Stimulated activated CD4-positive, alpha-beta T cell treated with anti-CD3 and anti-CD28 coated beads, TNF-alpha, amount 100 ng/mL, for 24 hours (primary cell): ENCODE measurements at regions not wholly inside any gene's neighbourhood (a gene's known extent, or its start where the extent isn't known, plus 50 kb on each side); places are given as distances from the start of the nearest gene placed in this dataset.

ENCODE experiments used
- DNase-seq, 3 experiments: peaks; one replicate each; pipeline ENCODE4 v3.0.0-alpha.2; 2020; ENCODE audit warnings: low read depth in 3 of 3

DNA sequence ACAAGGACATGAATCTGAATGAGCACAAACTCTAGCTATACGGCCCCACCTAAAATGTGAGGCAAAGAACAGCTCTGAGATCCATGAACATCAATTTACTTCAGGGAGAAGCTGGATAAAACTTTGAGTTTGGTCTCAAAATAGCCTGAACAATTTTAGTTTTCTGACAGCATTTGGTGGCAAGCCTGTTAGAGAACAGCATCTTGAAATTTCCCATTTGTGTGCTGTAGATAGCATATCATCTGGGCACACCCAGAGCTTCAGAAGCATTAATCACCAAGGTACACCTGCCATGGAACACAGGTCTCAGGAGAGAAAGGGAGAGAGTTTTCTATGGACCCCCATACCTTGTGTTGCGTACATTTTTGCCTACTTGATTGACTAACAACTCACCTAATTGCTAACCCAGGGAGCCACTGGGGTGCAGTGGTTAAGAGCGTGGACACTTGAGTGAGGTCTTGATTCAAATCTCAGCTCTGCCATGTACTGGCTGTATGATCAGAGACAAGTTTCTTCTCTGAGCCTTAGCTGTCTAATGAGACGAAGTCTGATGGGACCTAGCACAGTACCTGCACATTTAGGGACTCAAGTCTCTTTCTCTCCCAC is 264.9 kb downstream of the PIK3R1 start:
- DNase-seq = no peak

DNA sequence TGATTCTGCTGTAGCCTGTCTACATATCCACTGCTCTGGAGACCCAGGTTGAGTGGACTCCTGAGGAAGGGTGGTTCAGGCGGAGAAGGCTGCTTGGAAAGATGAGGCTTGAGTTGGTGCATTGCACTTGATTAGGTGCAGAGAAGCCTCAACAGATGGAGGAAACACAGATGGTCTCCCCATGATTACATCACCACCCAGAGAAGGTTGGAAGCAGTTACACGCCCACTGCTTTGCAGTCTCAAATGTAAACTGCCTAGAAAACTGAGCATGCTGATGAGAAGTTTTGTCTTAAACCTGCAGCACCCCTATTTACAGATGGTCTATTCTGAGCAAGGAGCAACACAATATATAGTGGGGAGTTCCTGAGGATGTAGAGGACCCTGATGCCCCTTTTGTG is 266.6 kb downstream of the PIK3R1 start:
- no peak for DNase-seq

DNA sequence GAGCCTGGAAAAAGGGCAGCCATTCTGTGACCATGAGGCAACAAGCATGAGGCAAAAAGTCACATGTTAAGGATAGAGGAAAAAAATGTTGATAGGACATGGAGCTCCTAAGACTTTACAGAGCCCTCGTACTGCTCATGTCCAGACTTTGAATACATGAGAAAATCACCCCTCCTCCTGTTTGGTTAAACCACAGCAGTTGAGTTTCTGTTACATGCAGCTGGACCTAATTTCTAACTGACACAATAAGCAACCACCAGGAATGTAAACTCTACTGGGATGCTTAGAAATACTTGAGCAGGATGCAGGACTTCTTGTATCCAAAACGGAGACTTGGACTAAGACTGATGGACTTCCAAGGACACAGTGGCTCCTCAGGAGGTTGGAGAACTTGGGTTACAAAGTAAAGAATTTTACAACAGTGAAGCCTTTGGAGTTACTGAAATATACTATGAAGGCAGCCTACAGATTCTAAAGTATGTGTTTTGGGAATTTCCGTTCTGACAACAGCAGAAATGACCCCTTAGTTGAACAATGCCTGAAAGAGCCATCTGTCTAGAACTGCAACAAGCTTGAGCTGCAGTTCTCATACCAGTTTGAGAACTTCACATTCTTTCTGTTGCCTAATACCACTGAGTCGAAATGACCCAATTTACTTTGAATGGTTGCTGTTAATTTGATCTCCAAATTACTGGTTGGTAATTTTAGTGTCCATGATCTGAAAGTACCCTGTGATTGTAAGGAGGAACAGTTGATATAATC is 268.9 kb downstream of the PIK3R1 start:
- no peak for DNase-seq

DNA sequence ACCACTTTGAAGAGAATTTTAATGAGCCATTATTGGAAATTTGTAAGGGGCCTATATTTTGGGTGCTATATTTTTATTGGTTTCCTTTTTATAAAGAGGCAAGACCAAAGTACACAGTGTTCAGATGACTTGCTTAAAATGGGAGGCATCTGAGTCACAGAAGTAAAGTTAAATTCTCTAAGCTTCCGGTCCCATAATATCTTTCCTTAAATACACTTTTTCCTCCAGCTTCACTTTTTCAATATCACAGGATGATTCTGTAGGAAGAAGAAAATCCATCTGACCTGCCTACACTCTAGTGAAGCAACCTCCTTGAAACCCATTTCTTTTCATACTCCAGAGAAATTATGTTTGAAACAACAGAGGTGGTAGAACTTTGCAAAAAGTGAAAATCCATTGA is 274.0 kb downstream of the PIK3R1 start:
- DNase-seq = no peak

DNA sequence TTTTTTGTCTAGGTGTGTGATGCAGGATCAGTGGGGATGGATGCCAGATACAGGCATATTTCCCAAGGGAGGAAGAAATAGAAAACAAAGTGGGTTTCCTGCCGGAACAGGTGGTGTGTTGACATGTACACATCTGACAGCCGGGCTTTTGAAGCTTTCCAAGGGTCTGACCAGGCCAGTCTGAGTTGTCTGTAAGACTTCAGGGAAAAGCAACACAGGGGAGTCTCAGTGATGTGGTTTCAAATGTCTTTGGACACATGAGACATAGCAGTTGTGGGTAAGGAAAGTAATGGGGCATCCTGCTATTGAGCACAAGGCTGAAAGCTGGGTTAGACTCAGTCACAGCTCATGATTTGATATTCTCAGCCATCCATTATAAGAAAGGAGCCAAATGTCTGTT is 274.9 kb downstream of the PIK3R1 start:
- DNase-seq = no peak

DNA sequence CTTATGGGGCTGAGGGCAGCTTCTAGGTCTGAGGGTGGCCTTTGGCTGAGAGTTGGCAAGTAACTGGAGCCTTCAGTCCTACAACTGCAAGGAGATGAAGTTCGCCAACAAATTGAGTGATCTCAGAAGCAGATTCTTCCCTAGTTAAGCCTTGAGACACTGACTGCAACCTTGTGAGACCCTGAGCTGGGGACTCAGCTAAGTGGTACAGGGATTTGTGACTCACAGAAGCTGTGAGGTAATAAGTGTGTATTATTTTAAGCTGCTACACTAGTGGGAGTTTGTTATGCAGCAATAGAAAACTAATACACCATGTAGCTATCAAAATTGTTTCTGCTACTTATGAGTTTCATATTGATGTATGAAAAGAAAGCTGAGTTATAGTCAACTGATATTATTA is 279.2 kb downstream of the PIK3R1 start:
- no peak for DNase-seq

DNA sequence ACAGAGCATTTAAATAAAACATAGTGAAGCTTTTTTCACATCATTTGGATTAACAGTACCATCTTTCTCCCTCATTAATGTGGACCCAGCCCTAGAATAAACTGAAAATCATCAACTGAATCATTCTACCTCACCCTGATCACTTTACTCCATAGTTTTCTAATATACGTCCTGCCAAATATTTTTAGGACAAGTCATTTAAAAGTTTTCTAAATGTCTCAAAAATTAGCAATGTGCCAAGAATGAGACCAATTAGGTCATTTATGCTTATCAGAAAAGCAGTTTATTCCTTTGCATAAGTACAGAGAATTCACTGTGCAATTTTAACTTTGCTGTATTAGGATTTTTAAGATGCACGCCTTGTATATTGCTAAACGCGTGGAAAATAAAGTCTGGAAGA is 284.4 kb downstream of the PIK3R1 start:
- DNase-seq = no peak

DNA sequence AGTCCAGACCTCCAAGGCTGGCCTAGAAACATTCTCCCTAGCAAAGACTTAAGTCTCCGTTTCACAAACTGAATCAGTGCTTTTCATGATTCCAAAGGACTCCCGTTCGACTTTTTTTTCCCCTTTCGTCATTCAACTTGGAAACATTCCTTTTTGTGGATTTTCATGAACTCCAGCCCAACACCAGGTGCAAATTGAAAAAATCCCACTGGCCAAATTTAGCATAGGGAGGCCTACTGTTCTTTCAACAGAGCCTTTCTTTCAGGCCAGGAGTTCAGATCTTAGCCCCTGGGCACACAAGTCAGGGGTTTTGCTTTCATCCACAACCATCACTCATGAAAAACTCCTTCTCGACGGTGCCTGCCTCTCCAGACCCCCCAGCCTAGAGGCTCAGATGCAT is 285.3 kb downstream of the PIK3R1 start:
- no peak for DNase-seq

DNA sequence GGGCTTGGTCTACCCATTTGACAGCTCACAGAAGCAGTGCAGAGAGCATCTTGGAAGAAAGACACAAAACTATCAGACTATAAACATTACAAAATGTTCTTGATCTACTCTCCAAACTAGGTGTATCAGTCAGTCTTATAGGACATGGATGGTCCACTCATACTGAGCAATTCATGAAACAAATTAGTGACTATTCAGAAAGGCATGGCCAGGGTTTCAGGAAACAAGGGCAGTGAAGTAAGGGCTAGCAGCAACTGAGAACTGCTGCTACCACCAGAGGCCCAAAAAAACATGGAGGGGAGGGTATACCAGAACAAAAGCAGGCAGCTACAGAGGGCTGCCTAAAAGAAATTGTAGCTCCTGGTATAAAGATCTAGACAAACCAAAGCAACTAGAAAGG is 287.0 kb downstream of the PIK3R1 start:
- no peak for DNase-seq

DNA sequence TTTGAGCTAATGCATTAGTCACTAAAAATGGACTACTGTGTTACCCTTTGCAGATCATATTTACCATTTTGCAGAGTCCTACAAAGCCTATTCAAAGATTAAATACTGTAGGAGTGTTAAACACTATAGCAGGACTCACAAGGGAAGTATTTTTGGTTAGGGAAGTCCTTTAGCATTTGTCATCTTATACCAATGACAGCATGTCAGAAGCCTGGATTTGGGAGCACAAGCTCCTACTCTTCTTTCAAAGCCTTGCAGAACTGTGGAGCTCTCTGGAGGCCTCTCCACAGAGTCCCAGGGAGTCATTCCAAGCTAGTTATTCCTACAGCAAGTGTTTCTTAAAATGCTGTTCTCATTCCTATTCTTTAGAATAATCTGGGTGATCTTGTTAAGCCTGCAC is 288.8 kb downstream of the PIK3R1 start:
- no peak for DNase-seq

DNA sequence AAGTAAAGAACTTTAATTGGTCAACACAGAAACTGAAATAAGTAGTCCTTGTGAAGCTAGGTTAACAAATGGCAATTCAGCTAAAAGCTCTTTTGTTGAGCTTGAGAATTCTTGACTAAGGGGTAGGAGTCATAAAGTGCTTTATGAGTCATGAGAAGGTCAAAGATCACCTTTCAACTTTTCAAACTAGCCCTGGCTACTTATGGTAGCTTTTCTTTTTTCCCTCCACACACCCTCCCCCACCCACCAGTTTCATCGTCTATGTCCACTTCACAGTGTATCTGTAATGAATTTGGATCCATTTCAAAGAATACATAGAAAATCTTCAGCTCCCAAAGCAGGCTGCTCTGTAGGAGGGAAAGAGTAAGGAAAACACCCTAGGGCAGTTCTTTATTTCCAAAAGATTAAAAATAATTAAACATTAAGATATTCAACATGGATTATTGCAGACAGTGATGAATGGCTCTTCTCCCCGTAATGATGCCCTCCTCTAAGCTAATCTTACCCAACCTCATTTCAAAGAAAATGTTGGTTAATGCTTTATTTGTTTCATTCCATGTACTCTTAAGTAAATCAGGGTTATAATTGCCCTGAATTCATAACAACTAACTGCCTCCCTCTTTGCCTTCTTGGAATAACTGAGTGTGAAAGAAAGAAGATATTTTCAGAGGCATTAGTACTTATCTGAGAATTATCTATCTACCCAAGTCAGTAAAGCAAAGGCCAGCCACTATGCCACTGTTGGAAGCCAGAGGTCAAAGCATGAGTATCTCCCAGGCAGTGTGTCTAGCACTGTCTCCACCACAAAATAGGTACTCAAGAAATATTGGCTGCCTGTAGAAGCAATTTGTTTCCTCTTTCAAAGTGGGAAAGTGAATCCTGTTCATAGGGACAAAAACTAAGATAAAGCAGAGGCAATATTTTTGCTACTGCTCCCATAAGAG is 290.6 kb downstream of the PIK3R1 start:
- DNase-seq = no peak

DNA sequence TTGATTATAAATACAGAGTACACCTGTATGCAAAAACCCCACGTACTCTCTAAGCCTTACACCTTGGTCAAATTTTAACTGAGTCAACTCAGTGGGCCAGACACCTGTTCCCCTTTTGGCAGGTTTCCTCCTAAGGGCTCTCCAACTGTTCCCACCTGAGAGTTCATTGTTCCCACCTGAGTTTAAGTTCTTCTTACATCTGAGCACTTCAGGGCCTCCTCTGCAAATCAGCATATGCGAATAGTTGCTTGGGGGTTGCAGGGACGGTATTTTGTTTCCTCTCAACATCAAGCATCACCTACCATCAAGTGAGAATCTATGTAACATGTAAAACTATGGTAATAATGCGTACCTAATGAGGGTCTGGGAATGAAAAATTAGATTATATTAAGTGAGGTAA is 300.0 kb downstream of the PIK3R1 start:
- DNase-seq = no peak

DNA sequence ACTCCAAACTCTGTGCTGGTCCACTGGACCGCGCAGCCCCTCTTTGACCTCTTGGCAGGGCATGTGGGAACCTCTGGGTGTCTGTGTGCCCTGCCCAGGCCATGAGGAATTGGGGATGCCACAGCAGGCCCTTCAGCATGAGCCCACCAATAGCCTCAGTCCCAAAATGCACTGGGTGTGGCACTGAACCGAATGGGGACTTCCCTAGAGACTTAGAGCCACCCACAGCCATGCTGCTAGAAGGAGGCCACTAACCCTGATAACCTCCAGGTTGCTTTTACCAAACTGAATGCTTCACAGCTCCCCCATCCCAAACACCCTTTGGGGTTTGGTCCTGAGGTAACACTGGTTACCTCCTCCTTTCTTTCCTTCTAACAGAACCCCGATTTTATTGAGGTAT is 302.7 kb downstream of the PIK3R1 start:
- no peak for DNase-seq

DNA sequence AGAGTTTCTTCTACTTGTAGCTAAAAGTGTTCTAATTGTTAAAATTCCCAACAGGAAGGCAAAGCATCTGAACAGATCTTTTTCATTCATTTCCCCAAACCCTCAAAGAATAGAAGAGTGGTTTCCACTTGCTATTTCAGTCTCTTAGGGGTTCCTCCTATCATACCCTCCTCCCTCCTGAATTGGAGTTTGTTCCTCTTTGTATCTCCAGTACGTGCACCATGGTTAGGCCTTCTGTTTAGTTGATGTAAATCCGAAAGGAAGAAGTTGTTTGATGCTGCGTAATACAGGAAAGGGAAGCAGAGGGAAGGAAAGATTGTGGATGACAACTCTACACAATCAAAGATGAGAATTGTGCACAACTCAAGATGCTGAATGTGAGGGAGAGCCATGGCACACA is 303.6 kb downstream of the PIK3R1 start:
- DNase-seq = no peak

DNA sequence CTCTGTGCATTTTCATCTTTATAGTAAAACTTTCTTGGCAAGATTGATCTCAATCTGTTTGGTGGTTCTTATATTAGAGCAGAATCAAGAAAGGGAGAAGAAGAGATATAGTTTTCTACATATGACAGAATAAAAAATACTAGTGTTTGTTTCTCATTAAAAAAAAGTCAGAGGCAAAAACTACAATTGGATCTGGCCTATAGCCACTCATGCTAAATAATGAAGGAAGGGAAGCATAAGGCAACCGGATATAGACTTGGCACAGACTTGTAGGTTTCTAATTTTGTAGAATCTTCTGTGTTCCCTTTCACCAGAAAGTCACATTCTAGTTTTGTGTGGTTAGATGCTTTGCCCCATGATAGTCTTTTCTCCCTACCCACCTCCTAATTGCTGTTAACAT is 306.2 kb downstream of the PIK3R1 start:
- no peak for DNase-seq

DNA sequence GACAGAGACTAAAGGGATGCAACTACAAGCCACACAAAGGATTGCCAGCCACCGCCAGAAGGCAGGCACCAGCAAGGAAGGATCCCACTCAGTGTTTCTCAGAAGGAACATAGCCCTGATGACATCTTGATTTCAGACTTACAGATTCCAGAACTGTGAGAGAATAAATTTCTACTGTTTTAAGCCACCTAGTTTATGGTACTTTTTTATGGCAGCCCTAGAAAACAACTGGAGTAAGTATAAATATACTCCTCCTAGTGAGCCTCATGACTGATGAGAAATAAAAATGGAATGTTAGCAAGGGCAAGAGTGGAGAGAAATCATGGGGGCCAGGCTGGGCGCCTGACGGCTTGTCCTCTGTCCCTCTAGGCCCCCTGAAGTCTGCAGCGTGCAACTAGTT is 307.3 kb downstream of the PIK3R1 start:
- no peak for DNase-seq

DNA sequence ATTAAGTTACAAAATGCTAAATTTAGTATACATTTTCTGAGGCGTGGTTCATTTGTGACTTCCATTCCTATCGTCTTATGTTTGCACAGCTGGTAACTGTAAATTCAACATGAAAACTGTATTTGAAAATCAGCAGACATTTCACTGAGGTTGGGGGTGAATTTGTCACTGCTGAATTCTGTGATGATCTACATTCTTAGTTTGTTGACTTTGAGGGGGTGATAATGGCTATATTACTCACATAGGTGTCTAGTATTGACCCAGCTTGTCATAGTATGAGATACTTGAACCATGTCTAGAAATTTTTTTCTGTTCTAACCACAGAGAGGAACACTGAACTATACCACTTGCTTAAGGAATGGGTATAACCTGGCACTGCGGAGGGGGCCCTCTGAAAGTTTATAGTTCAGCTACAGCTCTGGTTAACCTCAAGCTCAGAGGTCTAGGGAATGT is 313.3 kb downstream of the PIK3R1 start:
- no peak for DNase-seq

DNA sequence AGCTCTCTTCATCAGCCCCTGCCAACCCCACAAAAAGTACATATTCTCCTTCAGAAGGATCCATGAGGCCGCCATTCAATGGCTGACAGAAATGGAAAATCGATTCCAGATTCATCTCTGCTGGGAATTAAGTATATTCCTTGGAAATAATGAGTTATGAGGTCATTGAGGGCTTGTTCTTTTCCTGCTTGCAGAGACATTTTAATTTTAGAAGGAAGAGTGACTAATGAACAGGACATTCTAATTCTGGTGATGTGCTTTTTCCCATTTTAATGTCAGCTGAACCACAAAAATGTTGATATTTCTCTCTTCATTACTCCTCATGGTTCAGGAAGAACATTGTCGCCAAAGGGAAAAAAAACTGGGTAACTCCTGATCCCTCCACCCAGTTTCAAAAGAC is 314.0 kb downstream of the PIK3R1 start:
- DNase-seq = no peak

DNA sequence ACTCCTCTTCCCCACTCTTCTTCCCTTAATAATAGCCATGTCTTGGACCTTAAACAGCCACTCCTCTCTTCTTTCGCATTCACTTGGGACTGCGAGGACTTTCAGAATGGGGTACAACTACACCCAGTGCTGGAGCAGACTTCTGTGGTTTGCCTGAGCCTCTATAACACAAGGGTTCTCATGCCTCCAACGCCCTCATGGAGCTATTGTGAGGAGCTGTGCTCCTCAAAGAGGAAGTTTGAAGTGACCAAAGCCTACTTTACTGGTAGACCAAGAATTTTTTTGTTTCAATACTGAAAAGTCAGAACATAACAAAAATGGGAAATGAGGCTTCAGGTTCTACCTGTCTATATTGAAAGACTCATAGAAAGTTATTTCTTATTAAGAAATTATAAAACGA is 316.4 kb downstream of the PIK3R1 start:
- no peak for DNase-seq

DNA sequence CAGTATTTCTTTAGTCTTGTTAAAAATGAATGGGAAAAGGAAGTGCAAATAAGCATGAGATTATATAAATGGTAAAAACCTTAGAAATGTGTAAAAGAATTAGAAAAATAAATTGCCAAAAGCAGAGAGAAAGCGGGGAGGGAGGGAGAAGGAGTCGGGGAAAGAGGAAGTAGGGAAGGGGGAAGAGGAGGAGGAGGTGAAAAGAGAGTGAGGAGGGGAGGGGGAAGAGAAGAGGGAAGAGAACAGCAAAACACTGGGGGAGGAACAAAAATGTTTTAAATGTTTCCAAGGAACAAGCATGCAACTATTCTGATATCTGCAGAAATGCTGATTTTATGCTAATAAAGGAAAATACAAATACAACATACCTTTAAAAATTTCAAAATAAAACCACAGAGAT is 317.5 kb downstream of the PIK3R1 start:
- DNase-seq = no peak

DNA sequence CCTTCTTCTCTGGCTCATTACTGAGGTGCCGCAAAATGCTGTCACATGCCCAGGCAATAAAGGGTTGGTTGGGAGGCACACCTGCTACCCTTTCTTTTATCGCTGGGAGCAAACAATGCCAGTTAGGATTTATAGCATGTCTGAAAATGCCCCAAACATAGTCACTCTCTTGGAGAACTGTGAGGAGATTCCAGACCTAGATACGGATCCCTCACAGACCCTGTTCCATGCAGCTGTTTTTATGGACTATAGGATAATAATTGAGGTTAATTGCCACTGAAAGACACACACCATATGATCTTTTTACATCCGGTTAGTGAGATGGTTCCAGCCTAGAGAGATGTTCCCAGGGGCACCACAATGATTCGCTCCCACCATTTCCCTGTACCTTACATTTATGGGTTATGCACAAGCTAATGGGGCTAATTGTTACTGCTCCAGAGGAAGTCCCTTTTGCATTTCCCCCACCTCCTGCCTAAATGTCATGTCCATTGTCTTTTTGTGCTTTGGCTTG is 318.1 kb downstream of the PIK3R1 start:
- DNase-seq = no peak

DNA sequence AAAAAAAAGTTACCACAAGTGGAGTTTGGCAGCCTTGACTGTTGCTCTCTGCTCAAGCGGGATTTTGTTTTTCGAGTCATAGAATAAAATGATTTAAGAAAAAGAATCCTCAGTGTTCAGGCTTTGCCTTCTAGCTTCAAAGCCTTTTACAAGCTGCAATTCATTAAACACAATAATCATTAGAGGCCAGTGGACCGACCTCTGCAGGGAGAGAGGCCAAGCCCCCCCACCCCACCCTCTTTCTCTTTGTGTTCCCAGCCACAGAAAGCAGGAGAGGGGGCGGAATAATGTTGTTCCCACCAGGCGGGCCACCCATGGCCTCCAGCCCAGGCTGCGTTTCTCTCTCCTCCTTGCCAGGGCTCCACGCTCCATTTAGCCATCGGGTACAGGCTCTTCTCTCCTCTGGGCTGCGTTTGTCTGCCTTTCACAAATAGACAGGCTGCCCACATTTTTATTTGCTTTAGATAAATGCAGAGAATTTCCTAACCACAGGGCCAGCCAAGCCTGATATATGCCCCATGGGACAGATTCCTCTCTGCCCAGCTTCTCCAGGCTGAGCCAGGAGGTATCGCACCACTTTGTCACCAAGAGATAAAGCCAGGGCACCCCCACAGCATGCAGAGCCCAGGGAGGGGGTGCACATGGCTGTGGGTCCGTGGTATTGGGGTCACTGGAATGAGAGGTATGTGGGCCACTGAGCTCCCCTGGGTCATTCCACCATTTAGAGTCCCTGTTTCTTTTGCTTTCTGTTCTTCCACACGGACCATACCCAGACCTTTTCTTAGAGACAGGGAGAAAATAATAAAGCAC is 318.8 kb downstream of the PIK3R1 start:
- no peak for DNase-seq
